Fibroblast of lung (primary cell): ENCODE measurements at regions not wholly inside any gene's neighbourhood (a gene's known extent, or its start where the extent isn't known, plus 50 kb on each side); places are given as distances from the start of the nearest gene placed in this dataset.

ENCODE experiments used
- CTCF ChIP-seq, 2 donors: IDR thresholded peaks in 1 of 2; conservative IDR thresholded peaks in 1 of 2; 1 replicate in 1 of 2; 2 replicates in 1 of 2; pipeline ENCODE4 v1.5.1; 2011 to 2012; ENCODE audit warnings: low read length in 2 of 2, control low read depth in 1 of 2, inconsistent platforms in 1 of 2, low read depth in 1 of 2, mild to moderate bottlenecking in 1 of 2
- EZH2 ChIP-seq: IDR thresholded peaks from 2 replicates; pipeline ENCODE4 v1.5.1; 2012; ENCODE audit warnings: low read length, control low read depth, mild to moderate bottlenecking; ENCODE audit errors: missing control alignments

DNA sequence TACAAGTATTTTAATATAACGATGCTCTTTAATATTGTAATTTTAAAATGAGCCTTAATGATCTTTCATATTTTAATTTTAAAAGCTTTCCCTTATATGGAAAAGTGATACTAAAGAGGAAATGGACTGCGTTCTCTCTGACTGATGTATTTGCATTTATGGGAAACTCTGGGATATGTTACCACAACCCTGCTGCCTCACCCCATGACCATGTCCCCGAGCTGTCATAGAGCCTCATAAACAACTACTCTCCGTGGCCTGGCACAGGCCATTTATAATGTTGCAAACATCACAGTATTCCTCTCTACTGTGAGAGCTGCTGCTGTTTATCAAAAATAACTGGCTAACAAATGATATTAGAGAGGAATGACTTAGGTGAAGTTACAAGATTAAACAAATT, 75.8 kb upstream of the SEC11C start:
- no peak for TF ChIP-seq EZH2
- TF ChIP-seq CTCF (conservative IDR thresholded peaks at IDR 0.05 in 1 of 2, IDR thresholded peaks at IDR 0.05 in 1 of 2; ENCODE audit: low read depth in 1 of 2, low read length in 2 of 2) = no peak
